ENCODE measurements at regions not wholly inside any gene's neighbourhood (a gene's known extent, or its start where the extent isn't known, plus 50 kb on each side); places are given as distances from the start of the nearest gene placed in this dataset.
"Not testable (repeated sequence)": the region's sequence is repeated elsewhere in the genome, so short reads cannot be mapped to it uniquely, and the experiment has no call there.

DNA sequence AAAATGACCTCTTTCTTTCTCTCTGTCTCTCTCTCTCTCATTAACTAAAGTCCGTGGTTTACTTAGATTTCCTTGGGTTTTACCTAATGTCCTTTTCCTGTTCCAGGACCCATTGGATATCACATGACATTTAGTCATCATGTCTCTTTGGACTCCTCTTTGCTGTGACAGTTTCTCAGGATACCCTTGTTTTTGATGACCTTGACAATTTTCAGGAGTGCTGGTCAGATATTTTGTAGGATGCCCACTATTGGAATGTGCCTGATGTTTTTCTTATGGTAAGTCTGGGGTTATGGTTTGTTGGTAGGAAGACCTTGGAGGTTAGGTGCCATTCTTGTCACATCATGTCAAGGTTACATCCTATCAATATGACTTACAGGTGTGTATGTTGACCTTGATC, 199.2 kb upstream of the HTR1E start:
- DNase-seq (ENCODE audit: low spot score), result no peak
- TF ChIP-seq, protein P1, sequence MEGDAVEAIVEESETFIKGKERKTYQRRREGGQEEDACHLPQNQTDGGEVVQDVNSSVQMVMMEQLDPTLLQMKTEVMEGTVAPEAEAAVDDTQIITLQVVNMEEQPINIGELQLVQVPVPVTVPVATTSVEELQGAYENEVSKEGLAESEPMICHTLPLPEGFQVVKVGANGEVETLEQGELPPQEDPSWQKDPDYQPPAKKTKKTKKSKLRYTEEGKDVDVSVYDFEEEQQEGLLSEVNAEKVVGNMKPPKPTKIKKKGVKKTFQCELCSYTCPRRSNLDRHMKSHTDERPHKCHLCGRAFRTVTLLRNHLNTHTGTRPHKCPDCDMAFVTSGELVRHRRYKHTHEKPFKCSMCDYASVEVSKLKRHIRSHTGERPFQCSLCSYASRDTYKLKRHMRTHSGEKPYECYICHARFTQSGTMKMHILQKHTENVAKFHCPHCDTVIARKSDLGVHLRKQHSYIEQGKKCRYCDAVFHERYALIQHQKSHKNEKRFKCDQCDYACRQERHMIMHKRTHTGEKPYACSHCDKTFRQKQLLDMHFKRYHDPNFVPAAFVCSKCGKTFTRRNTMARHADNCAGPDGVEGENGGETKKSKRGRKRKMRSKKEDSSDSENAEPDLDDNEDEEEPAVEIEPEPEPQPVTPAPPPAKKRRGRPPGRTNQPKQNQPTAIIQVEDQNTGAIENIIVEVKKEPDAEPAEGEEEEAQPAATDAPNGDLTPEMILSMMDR (IDR thresholded peaks at IDR 0.05; ENCODE audit: extremely low read depth, missing control alignments), result no peak

DNA sequence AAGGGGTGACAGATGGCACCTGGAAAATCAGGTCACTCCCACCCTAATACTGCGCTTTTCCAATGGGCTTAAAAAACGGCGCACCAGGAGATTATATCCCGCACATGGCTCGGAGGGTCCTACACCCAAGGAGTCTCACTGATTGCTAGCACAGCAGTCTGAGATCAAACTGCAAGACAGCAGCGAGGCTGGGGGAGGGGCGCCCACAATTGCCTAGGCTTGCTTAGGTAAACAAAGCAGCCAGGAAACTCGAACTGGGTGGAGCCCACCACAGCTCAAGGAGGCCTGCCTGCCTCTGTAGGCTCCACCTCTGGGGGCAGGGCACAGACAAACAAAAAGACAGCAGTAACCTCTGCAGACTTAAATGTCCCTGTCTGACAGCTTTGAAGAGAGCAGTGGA, 205.7 kb upstream of the HTR1E start:
- DNase-seq (ENCODE audit: low spot score), result not testable (repeated sequence)

DNA sequence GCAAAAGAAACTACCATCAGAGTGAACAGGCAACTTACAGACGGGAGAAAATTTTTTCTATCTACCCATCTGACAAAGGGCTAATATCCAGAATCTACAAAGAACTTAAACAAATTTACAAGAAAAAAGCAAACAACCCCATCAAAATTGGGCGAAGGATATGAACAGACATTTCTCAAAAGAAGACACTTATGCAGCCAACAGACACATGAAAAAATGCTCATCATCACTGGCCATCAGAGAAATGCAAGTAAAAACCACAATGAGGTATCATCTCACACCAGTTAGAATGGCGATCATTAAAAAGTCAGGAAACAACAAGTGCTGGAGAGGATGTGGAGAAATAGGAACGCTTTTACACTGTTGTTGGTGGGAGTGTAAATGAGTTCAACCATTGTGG, 206.6 kb upstream of the HTR1E start:
- not testable (repeated sequence) for DNase-seq (ENCODE audit: low spot score)

DNA sequence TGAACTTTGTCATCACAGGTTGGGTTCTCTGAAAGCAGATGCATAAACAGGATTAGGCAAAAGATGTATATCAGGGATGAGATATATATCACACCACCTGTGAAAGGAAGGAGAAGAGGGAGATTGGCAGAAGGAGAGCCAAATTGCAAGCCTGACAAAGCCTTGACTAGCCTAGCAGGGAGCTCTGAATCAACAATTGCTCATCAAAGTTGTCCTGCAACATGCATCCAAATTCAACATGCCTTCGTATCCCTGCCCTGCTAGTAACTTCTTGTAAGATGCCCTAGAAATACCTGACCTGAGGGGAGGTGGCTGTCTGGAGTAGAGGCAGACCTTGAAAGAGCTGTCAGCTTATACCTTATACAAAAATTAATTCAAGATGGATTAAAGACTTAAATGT, 207.1 kb upstream of the HTR1E start:
- TF ChIP-seq, protein P1 (IDR thresholded peaks at IDR 0.05; ENCODE audit: extremely low read depth, missing control alignments), result no peak
- DNase-seq (ENCODE audit: low spot score), result no peak

DNA sequence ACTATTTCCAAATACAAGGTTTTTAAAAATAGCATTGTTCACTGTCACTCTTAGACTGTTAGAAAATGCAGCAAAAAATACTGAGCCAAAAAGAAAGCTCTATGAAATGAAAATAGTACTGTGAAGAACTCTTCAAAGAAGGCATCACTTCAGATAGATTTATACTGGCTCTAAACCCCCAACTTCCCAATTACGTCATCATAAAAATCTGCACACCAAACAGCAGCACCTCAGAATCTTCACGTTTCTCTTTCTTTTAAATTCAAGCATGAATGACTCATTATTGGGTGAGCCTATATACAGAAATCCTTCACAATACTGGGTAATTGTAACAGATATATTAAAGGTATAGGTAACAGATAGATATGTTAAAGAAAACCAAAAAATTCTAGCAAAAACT, 208.4 kb upstream of the HTR1E start:
- TF ChIP-seq, protein P1 (IDR thresholded peaks at IDR 0.05; ENCODE audit: extremely low read depth, missing control alignments), result no peak
- DNase-seq (ENCODE audit: low spot score), result no peak

DNA sequence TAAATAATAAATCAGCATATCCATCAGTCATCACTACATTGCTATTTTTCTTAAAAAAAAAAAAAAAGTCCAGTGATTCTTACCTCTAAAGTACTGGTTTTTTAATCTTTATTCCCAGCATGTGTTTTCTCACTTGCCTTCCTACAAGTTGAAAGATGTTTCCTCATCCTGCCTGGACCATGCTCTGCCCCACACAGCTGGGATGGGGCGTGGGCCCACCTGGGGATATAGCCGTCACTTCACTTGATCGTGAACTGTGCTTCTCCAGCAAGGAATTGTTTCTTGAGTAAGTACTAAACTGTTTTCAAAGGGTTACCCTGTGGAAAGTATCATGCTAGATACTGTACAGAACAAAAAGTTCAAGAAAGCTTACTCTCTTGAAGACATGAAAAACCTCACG, 212.6 kb upstream of the HTR1E start:
- DNase-seq (ENCODE audit: low spot score), result no peak

DNA sequence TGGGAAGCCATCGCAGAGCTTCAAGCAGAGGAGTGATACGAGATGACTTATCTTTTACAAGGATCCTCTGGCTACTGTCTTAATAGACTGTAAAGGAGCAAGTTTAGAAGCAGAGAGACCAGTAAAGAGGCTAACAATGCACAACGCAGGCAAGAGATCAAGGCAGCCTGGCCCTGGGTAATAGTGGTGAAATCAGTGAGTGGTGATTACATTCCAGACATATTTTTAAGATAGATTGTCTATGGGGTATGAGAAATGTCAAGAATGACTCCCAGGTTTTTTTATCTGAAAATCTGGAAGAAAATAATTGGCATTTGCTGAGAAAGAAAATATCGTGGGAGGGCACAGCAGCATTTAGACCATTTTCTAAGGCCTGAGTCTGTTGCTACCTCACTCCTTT, 213.6 kb upstream of the HTR1E start:
- TF ChIP-seq, protein P1 (IDR thresholded peaks at IDR 0.05; ENCODE audit: extremely low read depth, missing control alignments), result no peak
- DNase-seq (ENCODE audit: low spot score), result no peak

More for the DNA sequence above, 212.6 kb upstream of the HTR1E start:
- TF ChIP-seq, protein P1 (IDR thresholded peaks at IDR 0.05; ENCODE audit: extremely low read depth, missing control alignments), result no peak

DNA sequence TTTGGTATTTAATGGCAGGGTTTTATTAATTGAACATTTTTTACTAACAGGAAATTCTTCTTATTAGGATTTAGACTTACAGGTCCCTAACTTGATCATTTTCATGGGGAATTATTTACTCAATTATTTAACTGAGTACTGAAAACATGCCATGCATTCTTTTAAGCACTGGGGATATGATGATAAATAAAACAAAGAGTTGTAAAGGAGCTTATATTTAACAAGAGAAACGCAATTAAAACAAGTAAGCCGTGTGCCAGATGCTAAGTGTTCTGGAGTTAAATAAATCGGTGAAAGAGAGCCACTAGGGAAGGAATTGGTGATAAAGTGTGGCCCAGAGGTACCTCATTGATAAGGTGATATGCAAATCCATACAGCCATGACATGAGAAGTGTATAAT, 214.2 kb upstream of the HTR1E start:
- TF ChIP-seq, protein P1 (IDR thresholded peaks at IDR 0.05; ENCODE audit: extremely low read depth, missing control alignments), result no peak
- no peak for DNase-seq (ENCODE audit: low spot score)

DNA sequence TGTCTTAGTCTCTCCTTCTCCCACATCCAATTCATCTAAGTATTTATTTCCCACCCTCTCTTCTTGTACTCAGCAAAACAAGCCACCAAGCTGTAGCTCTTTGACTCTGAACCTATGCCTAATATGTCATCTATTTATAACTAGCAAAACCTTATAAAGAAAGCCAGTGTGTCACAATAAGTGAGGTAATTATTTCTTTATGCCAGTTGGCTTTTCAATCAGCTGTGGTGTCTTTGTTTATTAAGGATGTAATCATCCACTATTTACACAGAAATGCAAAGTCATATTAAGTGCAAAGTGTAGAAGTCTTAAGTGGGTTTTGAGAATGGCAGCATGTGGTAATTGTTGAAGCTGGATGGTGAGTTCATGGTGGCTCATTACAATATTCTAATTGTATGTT, 215.2 kb upstream of the HTR1E start:
- DNase-seq (ENCODE audit: low spot score), result no peak
- TF ChIP-seq, protein P1 (IDR thresholded peaks at IDR 0.05; ENCODE audit: extremely low read depth, missing control alignments), result no peak

Data from GM20000 (cell line).